OCI-LY1 (cell line): ENCODE measurements at regions not wholly inside any gene's neighbourhood (a gene's known extent, or its start where the extent isn't known, plus 50 kb on each side); places are given as distances from the start of the nearest gene placed in this dataset.

Experiments
- H2AFZ ChIP-seq: fragments of 200-600 bp; sonication (generic), shearing (Covaris generic); 2 replicates; pipeline ENCODE4 v1.6.0; 2014; ENCODE audit warnings: antibody characterized with exemption, mild to moderate bottlenecking, low read length
- H3F3A ChIP-seq: fragments of 200-600 bp; sonication (generic), shearing (Covaris generic); 2 replicates; pipeline ENCODE4 v1.6.0; 2014; ENCODE audit warnings: mild to moderate bottlenecking, antibody characterized with exemption, low read length, moderate library complexity; ENCODE audit not compliant: insufficient read depth
- H3K27ac ChIP-seq: fragments of 200-600 bp; sonication (generic); 2 replicates; pipeline ENCODE4 v1.5.1; 2014; ENCODE audit warnings: low read length, mixed run types, mild to moderate bottlenecking, low read depth; ENCODE audit not compliant: poor library complexity, severe bottlenecking
- H3K27me3 ChIP-seq: fragments of 200-600 bp; sonication (generic); 2 replicates; pipeline ENCODE4 v1.6.0; 2014; ENCODE audit warnings: antibody characterized with exemption, mild to moderate bottlenecking, low read length, moderate library complexity; ENCODE audit not compliant: insufficient read depth
- H3K36me3 ChIP-seq: fragments of 200-600 bp; sonication (generic); 2 replicates; pipeline ENCODE4 v1.6.1; 2014; ENCODE audit warnings: mild to moderate bottlenecking, antibody characterized with exemption, low read length, moderate library complexity, mixed read lengths; ENCODE audit not compliant: insufficient read depth
- H3K4me1 ChIP-seq: fragments of 200-600 bp; sonication (generic); 2 replicates; pipeline ENCODE4 v1.5.1; 2014; ENCODE audit warnings: mild to moderate bottlenecking, low read length, moderate library complexity; ENCODE audit not compliant: insufficient read depth, severe bottlenecking
- H3K4me2 ChIP-seq: fragments of 200-600 bp; sonication (generic), shearing (Covaris generic); 2 replicates; pipeline ENCODE4 v1.6.1; 2014; ENCODE audit warnings: low read length
- H3K4me3 ChIP-seq: fragments of 200-600 bp; sonication (generic); 2 replicates; pipeline ENCODE4 v1.5.1; 2014; ENCODE audit warnings: low read length, low read depth, mild to moderate bottlenecking, mixed read lengths; ENCODE audit not compliant: poor library complexity, severe bottlenecking
- H3K79me2 ChIP-seq: fragments of 200-600 bp; shearing (Covaris generic); 2 replicates; pipeline ENCODE4 v1.6.1; 2016; ENCODE audit warnings: mixed run types, low read length, mixed read lengths; ENCODE audit not compliant: insufficient read depth
- H3K9ac ChIP-seq: fragments of 200-600 bp; sonication (generic), shearing (Covaris generic); 2 replicates; pipeline ENCODE4 v1.6.1; 2014; ENCODE audit warnings: mild to moderate bottlenecking, low read length, mixed read lengths
- H3K9me2 ChIP-seq: fragments of 200-600 bp; sonication (generic), shearing (Covaris generic); 2 replicates; pipeline ENCODE4 v1.6.1; 2014; ENCODE audit warnings: low read depth, mild to moderate bottlenecking, low read length, mixed read lengths
- H3K9me3 ChIP-seq: fragments of 200-600 bp; shearing (Covaris generic); 2 replicates; pipeline ENCODE4 v1.6.1; 2014; ENCODE audit warnings: low read length, mixed read lengths
- H4K20me1 ChIP-seq: fragments of 200-600 bp; sonication (generic), shearing (Covaris generic); 2 replicates; pipeline ENCODE4 v1.6.0; 2016; ENCODE audit warnings: mild to moderate bottlenecking, low read length; ENCODE audit not compliant: insufficient read depth
- CTCF ChIP-seq: fragments of 200-600 bp; sonication (generic), shearing (Covaris generic); IDR thresholded peaks from 2 replicates; pipeline ENCODE4 v1.5.1; 2017; ENCODE audit warnings: mild to moderate bottlenecking, antibody characterized with exemption, low read length, moderate library complexity, mixed read lengths
- EZH2 ChIP-seq: fragments of 200-600 bp; sonication (generic), shearing (Covaris generic); IDR thresholded peaks from 2 replicates; pipeline ENCODE4 v1.8.0; 2017; ENCODE audit warnings: borderline replicate concordance, mixed run types, mild to moderate bottlenecking, antibody characterized with exemption, low read length, moderate library complexity, mixed read lengths

GRCh38 chr1:25129380-25129779, 102.9 kb downstream of the SYF2 start:
- H2AFZ ChIP-seq = no peak overlapping the region
- H3K27ac ChIP-seq = no peak overlapping the region
- TF ChIP-seq EZH2 (no peak), CTCF (no peak)
- no peaks in the 10 kb centered on the region for H3K36me3 ChIP-seq
- H3F3A ChIP-seq = no peaks in the 10 kb centered on the region
- H4K20me1 ChIP-seq = no peaks in the 10 kb centered on the region
- no peaks in the 10 kb centered on the region; the same call in 1 of the 2 replicates for H3K27me3 ChIP-seq
- H3K9me2 ChIP-seq = no peaks in the 10 kb centered on the region
- H3K4me1 ChIP-seq = no peaks in the 10 kb centered on the region
- no peak overlapping the region for H3K4me3 ChIP-seq
- H3K4me2 ChIP-seq = no peak overlapping the region
- H3K9me3 ChIP-seq = no peaks in the 10 kb centered on the region
- H3K9ac ChIP-seq = no peak overlapping the region
- H3K79me2 ChIP-seq = no peaks in the 10 kb centered on the region

- H3K4me3 ChIP-seq = no peak overlapping the region
- no peaks in the 10 kb centered on the region for H4K20me1 ChIP-seq
- no peaks in the 10 kb centered on the region; the same call in 1 of the 2 replicates for H3K27me3 ChIP-seq
- H3K9ac ChIP-seq = no peak overlapping the region
- H3K4me1 ChIP-seq = no peaks in the 10 kb centered on the region
- H3K27ac ChIP-seq = no peak overlapping the region
- H3K9me2 ChIP-seq = no peaks in the 10 kb centered on the region
- no peaks in the 10 kb centered on the region for H3K9me3 ChIP-seq
- no peaks in the 10 kb centered on the region for H3K36me3 ChIP-seq
- H3F3A ChIP-seq = no peaks in the 10 kb centered on the region
- TF ChIP-seq CTCF (no peak), EZH2 (no peak)
- no peak overlapping the region for H3K4me2 ChIP-seq
- H3K79me2 ChIP-seq = no peaks in the 10 kb centered on the region
- no peak overlapping the region for H2AFZ ChIP-seq
These were observed 104.1 kb downstream of the SYF2 start for GRCh38 chr1:25128121-25128621.

- Histone ChIP-seq H3K4me1 (no peaks in the 10 kb centered on the region), H3K4me2 (no peak overlapping the region), H4K20me1 (no peaks in the 10 kb centered on the region), H3K4me3 (no peak overlapping the region), H3K27me3 (no peaks in the 10 kb centered on the region), H3K9me2 (no peaks in the 10 kb centered on the region), H3F3A (no peaks in the 10 kb centered on the region), H3K9me3 (no peaks in the 10 kb centered on the region), H2AFZ (no peak overlapping the region), H3K27ac (no peak overlapping the region), H3K9ac (no peak overlapping the region), H3K79me2 (no peaks in the 10 kb centered on the region), H3K36me3 (no peaks in the 10 kb centered on the region)
- TF ChIP-seq CTCF = no peak
- TF ChIP-seq EZH2 = no peak
These were observed 105.7 kb downstream of the SYF2 start for GRCh38 chr1:25126562-25126961.
